ENCODE measurements at regions not wholly inside any gene's neighbourhood (a gene's known extent, or its start where the extent isn't known, plus 50 kb on each side); places are given as distances from the start of the nearest gene placed in this dataset.

- TF ChIP-seq CTCF (IDR thresholded peaks at IDR 0.05 in 4 of 5, conservative IDR thresholded peaks at IDR 0.05 in 1 of 5) (no peak), POLR2A (IDR thresholded peaks at IDR 0.05) (no peak)
Observed at GRCh38 chr4:136183513-136183912, 1348.8 kb downstream of the PCDH18 start.
